Prostate gland (tissue), 2 donors: ENCODE measurements at regions not wholly inside any gene's neighbourhood (a gene's known extent, or its start where the extent isn't known, plus 50 kb on each side); places are given as distances from the start of the nearest gene placed in this dataset.

Experiments
- DNase-seq: peaks from one replicate; pipeline ENCODE4 v3.0.0-alpha.2; 2019; ENCODE audit warnings: low spot score
- H3K27ac ChIP-seq, 2 donors: fragments of 200-600 bp; sonication (generic); 2 replicates each; pipeline ENCODE4 v1.5.1; 2017 to 2019
- H3K27me3 ChIP-seq: fragments of 200-600 bp; sonication (generic); replicated peaks from 2 replicates; pipeline ENCODE4 v1.5.1; 2019; ENCODE audit not compliant: insufficient read depth
- H3K36me3 ChIP-seq, 2 donors: fragments of 200-600 bp; sonication (generic); 1 replicate in 1 of 2; 2 replicates in 1 of 2; pipeline versions ENCODE4 v1.5.1 to v1.8.1; 2017 to 2019
- H3K4me1 ChIP-seq: fragments of 200-600 bp; sonication (generic); replicated peaks from 2 replicates; pipeline ENCODE4 v1.5.1; 2019
- H3K4me3 ChIP-seq, 2 donors: fragments of 200-600 bp; sonication (generic); 2 replicates each; pipeline ENCODE4 v1.5.1; 2017 to 2019
- H3K9me3 ChIP-seq: fragments of 200-600 bp; sonication (generic); 2 replicates; pipeline ENCODE4 v1.5.1; 2017
- POLR2A ChIP-seq: fragments of 450-650 bp; IDR thresholded peaks from one replicate; pipeline ENCODE4 v1.6.1; 2016; ENCODE audit warnings: antibody characterized with exemption, mild to moderate bottlenecking
- POLR2AphosphoS5 ChIP-seq: sonication (generic); formaldehyde crosslinking; IDR thresholded peaks from one replicate; pipeline ENCODE4 v1.6.1; 2017; ENCODE audit warnings: antibody characterized with exemption
- WGBS: methylation state at CpG from one replicate; pipeline ENCODE4 v1.1.5; 2018; 5-methylcytosine and 5-hydroxymethylcytosine counted together
- intact Hi-C: fragments of 100-400 bp; cut with DNase I; formaldehyde crosslinking; loops from one replicate; pipeline ENCODE4 v1.14.2; 2022
- TF ChIP-seq, protein P1 (sequence below), 4 experiments: fragments of 200-600 bp in 2 of 4; fragments of 450-650 bp in 2 of 4; sonication (generic) in 2 of 4; IDR thresholded peaks; 1 replicate in 3 of 4; 2 replicates in 1 of 4; pipeline ENCODE4 v1.5.1; 2016 to 2019; ENCODE audit warnings: antibody characterized with exemption in 4 of 4, mild to moderate bottlenecking in 2 of 4, moderate library complexity in 2 of 4

- intact Hi-C loops = no loop called here
- 80% methylated on average over 1 of the region's 1 CpG for WGBS
- DNase-seq = no peak
- Histone ChIP-seq H3K27me3 (no peaks in the 10 kb centered on the region), H3K36me3 (no peaks in the 10 kb centered on the region), H3K4me3 (no peak overlapping the region), H3K27ac (no peak overlapping the region), H3K4me1 (no peaks in the 10 kb centered on the region), H3K9me3 (no peaks in the 10 kb centered on the region)
- TF ChIP-seq, protein P1, sequence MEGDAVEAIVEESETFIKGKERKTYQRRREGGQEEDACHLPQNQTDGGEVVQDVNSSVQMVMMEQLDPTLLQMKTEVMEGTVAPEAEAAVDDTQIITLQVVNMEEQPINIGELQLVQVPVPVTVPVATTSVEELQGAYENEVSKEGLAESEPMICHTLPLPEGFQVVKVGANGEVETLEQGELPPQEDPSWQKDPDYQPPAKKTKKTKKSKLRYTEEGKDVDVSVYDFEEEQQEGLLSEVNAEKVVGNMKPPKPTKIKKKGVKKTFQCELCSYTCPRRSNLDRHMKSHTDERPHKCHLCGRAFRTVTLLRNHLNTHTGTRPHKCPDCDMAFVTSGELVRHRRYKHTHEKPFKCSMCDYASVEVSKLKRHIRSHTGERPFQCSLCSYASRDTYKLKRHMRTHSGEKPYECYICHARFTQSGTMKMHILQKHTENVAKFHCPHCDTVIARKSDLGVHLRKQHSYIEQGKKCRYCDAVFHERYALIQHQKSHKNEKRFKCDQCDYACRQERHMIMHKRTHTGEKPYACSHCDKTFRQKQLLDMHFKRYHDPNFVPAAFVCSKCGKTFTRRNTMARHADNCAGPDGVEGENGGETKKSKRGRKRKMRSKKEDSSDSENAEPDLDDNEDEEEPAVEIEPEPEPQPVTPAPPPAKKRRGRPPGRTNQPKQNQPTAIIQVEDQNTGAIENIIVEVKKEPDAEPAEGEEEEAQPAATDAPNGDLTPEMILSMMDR (IDR thresholded peaks at IDR 0.05) = no peak
- TF ChIP-seq POLR2A (no peak), POLR2AphosphoS5 (no peak)
These were observed 322.2 kb upstream of the TBC1D5 start for GRCh38 chr3:18064586-18064985.

GRCh38 chr3:18062657-18063025 is 320.2 kb upstream of the TBC1D5 start:
- TF ChIP-seq, protein P1 (IDR thresholded peaks at IDR 0.05) = no peak

DNA sequence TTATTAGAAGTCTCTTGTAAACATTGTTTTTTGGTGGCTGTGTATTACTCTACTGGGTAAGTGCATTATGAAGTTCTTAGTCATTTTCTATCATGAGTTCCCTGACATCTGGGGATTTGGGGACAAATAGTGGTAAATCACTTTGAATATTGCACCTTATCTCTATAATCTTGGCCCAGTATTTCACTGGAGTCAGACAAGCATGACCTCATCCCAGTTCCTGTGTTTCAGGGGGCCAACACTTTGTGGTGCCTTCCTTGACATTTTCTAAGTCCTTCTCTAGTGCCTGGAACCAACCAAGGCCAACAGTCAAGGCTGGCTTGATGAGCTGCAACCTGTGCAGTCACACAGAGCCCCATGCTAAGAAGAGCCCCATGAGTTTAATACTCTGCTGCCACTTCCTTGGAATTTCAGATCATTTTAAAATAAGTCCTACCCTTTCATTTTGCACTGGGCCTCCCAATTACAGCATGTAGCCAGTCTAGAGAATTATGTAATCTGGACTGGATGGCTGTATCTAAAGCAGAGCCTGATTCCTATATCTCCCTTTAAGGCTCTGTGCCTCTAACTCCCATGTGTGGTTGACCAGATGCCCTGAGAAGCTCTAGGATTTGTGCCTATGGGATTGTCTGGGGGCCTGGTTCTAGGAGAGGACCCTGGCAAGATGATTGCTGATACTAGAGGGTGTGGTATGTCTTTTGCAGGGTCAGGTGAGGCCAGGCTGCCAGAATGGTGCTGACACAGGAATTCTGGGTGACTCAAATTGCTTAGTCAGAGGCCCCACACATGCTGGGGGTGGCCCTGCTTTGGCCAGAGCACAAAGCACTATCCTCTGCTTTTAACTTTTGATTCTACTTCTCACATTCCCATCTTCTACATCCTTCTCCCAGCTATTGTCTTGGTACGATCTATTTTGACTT is 319.6 kb upstream of the TBC1D5 start:
- Histone ChIP-seq H3K36me3 (no peaks in the 10 kb centered on the region), H3K27ac (no peak overlapping the region), H3K27me3 (no peaks in the 10 kb centered on the region), H3K4me3 (no peak overlapping the region), H3K4me1 (no peaks in the 10 kb centered on the region), H3K9me3 (no peaks in the 10 kb centered on the region)
- TF ChIP-seq POLR2AphosphoS5 = no peak
- TF ChIP-seq, protein P1 (IDR thresholded peaks at IDR 0.05) = no peak
- no peak for TF ChIP-seq POLR2A
- 94% methylated on average over 1 of the region's 1 CpG for WGBS
- DNase-seq = no peak
- intact Hi-C loops = no loop called here

More at GRCh38 chr3:18062657-18063025, 320.2 kb upstream of the TBC1D5 start:
- Histone ChIP-seq H3K27me3 (no peaks in the 10 kb centered on the region), H3K4me3 (no peak overlapping the region), H3K36me3 (no peaks in the 10 kb centered on the region), H3K27ac (no peak overlapping the region), H3K4me1 (no peaks in the 10 kb centered on the region), H3K9me3 (no peaks in the 10 kb centered on the region)
- WGBS = 89% methylated on average over 3 of the region's 3 CpGs
- intact Hi-C loops = no loop called here
- DNase-seq = no peak

DNA sequence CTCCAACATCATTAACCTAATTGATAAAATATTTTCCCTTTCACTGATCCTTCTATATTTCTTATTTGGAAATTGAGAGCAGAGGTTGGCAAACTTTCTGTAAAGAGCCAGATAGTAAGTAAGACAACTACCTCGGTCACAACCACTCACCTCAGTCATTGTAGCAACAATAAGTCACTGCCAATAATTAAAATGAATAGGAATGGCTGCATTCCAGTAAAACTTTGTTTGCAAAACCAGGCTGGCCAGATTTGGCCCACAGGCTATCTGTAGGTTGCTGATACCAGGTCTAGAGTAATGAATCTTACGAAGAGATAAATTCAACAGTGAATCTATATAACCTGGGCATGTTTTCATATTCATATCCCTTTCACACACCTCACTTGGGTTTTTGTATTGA is 316.2 kb upstream of the TBC1D5 start:
- whole genome bisulfite sequencing = 46% methylated on average over 2 of the region's 2 CpGs
- no peak for TF ChIP-seq POLR2A
- TF ChIP-seq, protein P1 (IDR thresholded peaks at IDR 0.05) = no peak
- TF ChIP-seq POLR2AphosphoS5 = no peak
- no peaks in the 10 kb centered on the region for H3K9me3 ChIP-seq
- no peak overlapping the region for H3K4me3 ChIP-seq
- no peak overlapping the region for H3K27ac ChIP-seq
- peak; percentile 5 for DNase-seq
- intact Hi-C loops = no loop called here
- H3K4me1 ChIP-seq = no peaks in the 10 kb centered on the region
- H3K36me3 ChIP-seq = no peaks in the 10 kb centered on the region
- H3K27me3 ChIP-seq = no peaks in the 10 kb centered on the region
